Neuronal stem cell (in vitro differentiated cells): ENCODE measurements at regions not wholly inside any gene's neighbourhood (a gene's known extent, or its start where the extent isn't known, plus 50 kb on each side); places are given as distances from the start of the nearest gene placed in this dataset.

ENCODE experiments used
- DNase-seq: peaks from one replicate; pipeline ENCODE4 v3.0.0-alpha.2; 2013; ENCODE audit warnings: low spot score
- H2AFZ ChIP-seq: one replicate; pipeline ENCODE4 v1.6.1; 2013; ENCODE audit warnings: mild to moderate bottlenecking, low read length, inconsistent platforms
- H2AK5ac ChIP-seq: 2 replicates; pipeline ENCODE4 v1.6.1; 2013; ENCODE audit warnings: low read depth, mild to moderate bottlenecking, inconsistent platforms, low read length, moderate library complexity, mixed read lengths
- H2BK120ac ChIP-seq: 2 replicates; pipeline ENCODE4 v1.6.1; 2013; ENCODE audit warnings: low read depth, mild to moderate bottlenecking, inconsistent platforms, low read length, moderate library complexity, mixed read lengths
- H2BK12ac ChIP-seq: one replicate; pipeline ENCODE4 v1.6.1; 2013; ENCODE audit warnings: low read length, inconsistent platforms
- H2BK15ac ChIP-seq: 2 replicates; pipeline ENCODE4 v1.6.1; 2013; ENCODE audit warnings: mild to moderate bottlenecking, low read length, inconsistent platforms, mixed read lengths
- H2BK5ac ChIP-seq: one replicate; pipeline ENCODE4 v1.6.1; 2013; ENCODE audit warnings: inconsistent platforms, mild to moderate bottlenecking, low read length, moderate library complexity
- H3K14ac ChIP-seq: one replicate; pipeline ENCODE4 v1.6.1; 2013; ENCODE audit warnings: low read length, inconsistent platforms
- H3K18ac ChIP-seq: 2 replicates; pipeline ENCODE4 v1.6.1; 2013; ENCODE audit warnings: low read length, inconsistent platforms
- H3K23ac ChIP-seq: 2 replicates; pipeline ENCODE4 v1.6.1; 2013; ENCODE audit warnings: low read depth, mild to moderate bottlenecking, mixed read lengths, low read length, inconsistent platforms; ENCODE audit not compliant: poor library complexity
- H3K27ac ChIP-seq: replicated peaks from 3 replicates; pipeline ENCODE4 v1.5.1; 2013; ENCODE audit warnings: low read length, inconsistent platforms
- H3K27me3 ChIP-seq, 3 experiments: 2 replicates each; pipeline ENCODE4 v1.6.1; 2013; ENCODE audit warnings: low read length in 3 of 3, mild to moderate bottlenecking in 2 of 3, inconsistent platforms in 1 of 3, low read depth in 1 of 3, mixed read lengths in 1 of 3, moderate library complexity in 1 of 3; ENCODE audit not compliant: control insufficient read depth in 3 of 3, insufficient read depth in 3 of 3
- H3K36me3 ChIP-seq, 2 donors: replicated peaks in 1 of 2; 2 replicates each; pipeline ENCODE4 v1.6.1; 2013; ENCODE audit warnings: low read length in 2 of 2; ENCODE audit not compliant: control insufficient read depth in 2 of 2, insufficient read depth in 2 of 2
- H3K4ac ChIP-seq: 2 replicates; pipeline ENCODE4 v1.6.1; 2013; ENCODE audit warnings: inconsistent platforms, mild to moderate bottlenecking, low read length, moderate library complexity
- H3K4me1 ChIP-seq, 2 donors: 1 replicate in 1 of 2; 2 replicates in 1 of 2; pipeline ENCODE4 v1.6.1; 2013; ENCODE audit warnings: low read length in 2 of 2, low read depth in 1 of 2; ENCODE audit not compliant: control insufficient read depth in 2 of 2, insufficient read depth in 1 of 2
- H3K4me2 ChIP-seq: one replicate; pipeline ENCODE4 v1.6.1; 2013; ENCODE audit warnings: mild to moderate bottlenecking, low read length, inconsistent platforms; ENCODE audit not compliant: insufficient read depth, poor library complexity, severe bottlenecking
- H3K4me3 ChIP-seq, 2 donors: 2 replicates each; pipeline ENCODE4 v1.5.1; 2013; ENCODE audit warnings: low read length in 2 of 2, mild to moderate bottlenecking in 2 of 2, inconsistent platforms in 1 of 2, moderate library complexity in 1 of 2
- H3K79me1 ChIP-seq: one replicate; pipeline ENCODE4 v1.6.1; 2013; ENCODE audit warnings: low read depth, mild to moderate bottlenecking, inconsistent platforms, low read length, moderate library complexity
- H3K9ac ChIP-seq: one replicate; pipeline ENCODE4 v1.6.1; 2013; ENCODE audit warnings: mild to moderate bottlenecking, low read depth, low read length, inconsistent platforms; ENCODE audit not compliant: poor library complexity
- H3K9me3 ChIP-seq, 2 donors: replicated peaks in 1 of 2; 2 replicates each; pipeline versions ENCODE3 to v1.6.1; 2013; ENCODE audit warnings: low read length in 2 of 2, mild to moderate bottlenecking in 2 of 2, inconsistent platforms in 1 of 2, low read depth in 1 of 2, mixed read lengths in 1 of 2, moderate library complexity in 1 of 2; ENCODE audit not compliant: control insufficient read depth in 2 of 2, insufficient read depth in 1 of 2
- H4K8ac ChIP-seq: one replicate; pipeline ENCODE4 v1.6.1; 2013; ENCODE audit warnings: low read depth, mild to moderate bottlenecking, inconsistent platforms, low read length, moderate library complexity
- H4K91ac ChIP-seq: one replicate; pipeline ENCODE4 v1.6.1; 2013; ENCODE audit warnings: low read length, low read depth, mild to moderate bottlenecking, inconsistent platforms; ENCODE audit not compliant: poor library complexity
- WGBS, 2 donors: extraction: QIAGEN DNeasy Blood & Tissue Kit; methylation state at CpG; one replicate each; pipeline ENCODE4 v1.1.7; 2013; ENCODE audit warnings: missing lambda C conversion rate in 2 of 2, mixed read lengths in 1 of 2; ENCODE audit not compliant: insufficient read length in 2 of 2, insufficient replicate concordance in 1 of 2; ENCODE audit errors: extremely low coverage in 2 of 2; 5-methylcytosine and 5-hydroxymethylcytosine counted together

DNA sequence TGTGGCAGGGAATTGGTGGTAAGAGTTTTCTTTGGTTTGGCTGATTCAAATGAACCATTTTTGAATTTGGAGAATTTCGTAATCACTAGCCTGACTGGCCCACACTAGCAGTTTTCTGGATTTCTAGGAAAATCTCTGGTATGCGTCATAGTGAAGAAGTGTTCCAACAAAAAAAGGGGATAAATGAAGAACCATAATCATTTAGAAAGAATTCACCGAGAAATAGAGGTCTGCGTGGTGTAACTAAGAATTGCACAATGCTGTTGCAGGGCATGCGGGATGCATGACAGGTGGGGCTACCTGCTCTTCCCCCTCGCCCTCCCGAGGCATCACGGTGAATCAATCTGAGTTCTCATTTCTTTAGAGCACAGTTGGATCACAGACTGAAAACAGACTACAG is 232.3 kb upstream of the PAPPA start:
- no peaks in the 10 kb centered on the region for H3K4me1 ChIP-seq
- DNase-seq, result no peak
- H3K4me2 ChIP-seq, result no peak overlapping the region
- no peak overlapping the region for H3K4ac ChIP-seq
- H2BK120ac ChIP-seq, result no peak overlapping the region
- no peak overlapping the region for H3K4me3 ChIP-seq
- H3K9me3 ChIP-seq, result no peaks in the 10 kb centered on the region
- no peak overlapping the region for H2BK5ac ChIP-seq
- H4K91ac ChIP-seq, result no peak overlapping the region
- H3K36me3 ChIP-seq, result no peaks in the 10 kb centered on the region
- H3K23ac ChIP-seq, result no peak overlapping the region
- no peak overlapping the region for H3K27ac ChIP-seq
- H3K18ac ChIP-seq, result no peak overlapping the region
- no peak overlapping the region for H4K8ac ChIP-seq
- no peak overlapping the region for H2BK12ac ChIP-seq
- H3K9ac ChIP-seq, result no peak overlapping the region
- no peak overlapping the region for H2AFZ ChIP-seq
- H3K27me3 ChIP-seq, result peaks cover 0 to 3% (median 0%) of the 10 kb centered on the region in 3 experiments
- no peaks in the 10 kb centered on the region for H3K79me1 ChIP-seq
- no CpG with 5 or more reads among the region's 8 CpGs for WGBS, 2 donors
- no peak overlapping the region for H3K14ac ChIP-seq
- H2BK15ac ChIP-seq, result no peak overlapping the region
- no peak overlapping the region for H2AK5ac ChIP-seq

- H3K27ac ChIP-seq, result no peak overlapping the region
- DNase-seq, result no peak
Measured at GRCh38 chr9:115922444-115922843, 231.1 kb upstream of the PAPPA start.

DNA sequence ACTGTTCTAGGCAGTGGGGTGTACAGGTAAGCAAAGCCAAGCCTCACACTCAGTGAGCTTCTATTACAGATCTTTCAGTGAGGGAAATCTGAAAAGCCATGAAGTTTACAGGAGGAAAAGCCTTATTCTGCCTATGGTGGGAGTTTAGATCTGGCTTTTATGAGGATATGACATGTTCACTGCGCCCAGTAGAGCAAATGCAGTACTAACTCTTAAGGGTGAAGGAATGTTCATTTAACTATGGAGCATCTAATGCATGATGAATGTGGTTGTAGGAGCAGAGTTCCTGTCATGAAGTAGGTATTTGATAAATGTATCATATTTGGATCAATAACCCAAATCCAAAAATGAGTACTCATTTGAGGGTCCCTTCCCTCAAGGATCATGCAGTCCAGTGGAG is 230.2 kb upstream of the PAPPA start:
- no peak overlapping the region for H3K23ac ChIP-seq
- H3K14ac ChIP-seq, result no peak overlapping the region
- H3K9ac ChIP-seq, result no peak overlapping the region
- H3K27me3 ChIP-seq, result peaks cover 0 to 3% (median 0%) of the 10 kb centered on the region in 3 experiments
- no peak overlapping the region for H3K4me2 ChIP-seq
- H4K91ac ChIP-seq, result no peak overlapping the region
- no peak overlapping the region for H2AFZ ChIP-seq
- no peak overlapping the region for H3K4me3 ChIP-seq
- WGBS, 2 donors, result no CpG with 5 or more reads among the region's 1 CpG
- H3K4ac ChIP-seq, result no peak overlapping the region
- H3K4me1 ChIP-seq, result no peaks in the 10 kb centered on the region
- no peak overlapping the region for H2BK5ac ChIP-seq
- no peak overlapping the region for H2BK15ac ChIP-seq
- H3K18ac ChIP-seq, result no peak overlapping the region
- no peak for DNase-seq
- no peak overlapping the region for H2BK120ac ChIP-seq
- no peak overlapping the region for H2AK5ac ChIP-seq
- H4K8ac ChIP-seq, result no peak overlapping the region
- no peaks in the 10 kb centered on the region for H3K36me3 ChIP-seq
- H2BK12ac ChIP-seq, result no peak overlapping the region
- no peaks in the 10 kb centered on the region for H3K9me3 ChIP-seq
- no peak overlapping the region for H3K27ac ChIP-seq
- no peaks in the 10 kb centered on the region for H3K79me1 ChIP-seq

More at GRCh38 chr9:115922444-115922843, 231.1 kb upstream of the PAPPA start:
- Histone ChIP-seq H3K9ac (no peak overlapping the region), H2AFZ (no peak overlapping the region), H2BK15ac (no peak overlapping the region), H3K4me2 (no peak overlapping the region), H3K4ac (no peak overlapping the region), H2AK5ac (no peak overlapping the region), H3K27me3 (peaks cover 0 to 3% (median 0%) of the 10 kb centered on the region in 3 experiments), H3K18ac (no peak overlapping the region), H3K9me3 (no peaks in the 10 kb centered on the region), H2BK12ac (no peak overlapping the region), H2BK5ac (no peak overlapping the region), H4K91ac (no peak overlapping the region), H4K8ac (no peak overlapping the region), H3K14ac (no peak overlapping the region), H3K4me3 (no peak overlapping the region), H2BK120ac (no peak overlapping the region), H3K36me3 (no peaks in the 10 kb centered on the region), H3K23ac (no peak overlapping the region), H3K4me1 (no peaks in the 10 kb centered on the region), H3K79me1 (no peaks in the 10 kb centered on the region)
- WGBS, 2 donors, result no CpG with 5 or more reads among the region's 3 CpGs

DNA sequence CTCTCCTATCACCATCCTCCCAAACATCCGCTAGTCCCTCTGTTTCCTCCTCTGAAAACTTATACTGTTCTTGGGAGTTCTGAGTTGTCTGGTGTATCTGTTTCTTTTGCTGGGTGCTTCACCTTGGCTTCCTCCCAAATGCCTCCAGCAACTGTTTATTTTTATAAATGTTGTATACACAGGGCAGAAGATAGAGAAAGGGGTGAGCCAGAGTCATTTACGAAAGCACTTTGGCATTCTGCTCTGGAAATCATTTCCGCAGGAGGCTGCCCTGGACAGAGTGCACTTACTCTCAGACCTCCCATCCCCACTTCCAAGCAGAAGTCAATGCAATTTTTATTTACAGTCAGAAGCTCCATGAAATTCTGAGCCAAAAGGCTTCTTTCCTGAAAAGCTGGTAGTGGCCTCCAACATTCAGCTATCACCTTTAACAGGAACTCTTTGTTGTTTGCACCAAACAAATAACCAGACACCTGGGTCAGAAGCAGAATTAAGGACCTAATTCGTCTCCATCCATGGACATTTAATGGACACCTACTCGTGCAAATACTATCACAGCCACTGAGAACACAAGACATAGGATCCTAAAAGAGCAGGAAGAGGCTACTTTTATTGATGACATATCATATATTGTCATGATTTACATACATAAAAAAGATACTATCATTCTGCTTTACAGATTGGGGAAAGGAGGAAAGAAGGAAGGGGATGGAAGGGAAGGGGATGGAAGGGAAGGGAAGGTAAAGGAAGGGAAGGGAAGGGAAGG is 229.5 kb upstream of the PAPPA start:
- no peak overlapping the region for H3K18ac ChIP-seq
- no peak overlapping the region for H2BK5ac ChIP-seq
- H3K14ac ChIP-seq, result no peak overlapping the region
- no CpG with 5 or more reads among the region's 5 CpGs for whole genome bisulfite sequencing, 2 donors
- no peak overlapping the region for H3K4me2 ChIP-seq
- no peak overlapping the region for H3K4me3 ChIP-seq
- H3K4me1 ChIP-seq, result no peaks in the 10 kb centered on the region
- no peak overlapping the region for H2BK12ac ChIP-seq
- H3K9me3 ChIP-seq, result no peaks in the 10 kb centered on the region
- H3K4ac ChIP-seq, result no peak overlapping the region
- no peak overlapping the region for H2AK5ac ChIP-seq
- no peak overlapping the region for H2BK120ac ChIP-seq
- no peak overlapping the region for H3K27ac ChIP-seq
- no peak overlapping the region for H4K8ac ChIP-seq
- H3K36me3 ChIP-seq, result no peaks in the 10 kb centered on the region
- peaks cover 0 to 3% (median 0%) of the 10 kb centered on the region in 3 experiments for H3K27me3 ChIP-seq
- H3K9ac ChIP-seq, result no peak overlapping the region
- no peak overlapping the region for H4K91ac ChIP-seq
- no peak overlapping the region for H3K23ac ChIP-seq
- no peaks in the 10 kb centered on the region for H3K79me1 ChIP-seq
- no peak overlapping the region for H2AFZ ChIP-seq
- no peak for DNase-seq
- H2BK15ac ChIP-seq, result no peak overlapping the region
